ENCODE measurements at regions not wholly inside any gene's neighbourhood (a gene's known extent, or its start where the extent isn't known, plus 50 kb on each side); places are given as distances from the start of the nearest gene placed in this dataset.

DNA sequence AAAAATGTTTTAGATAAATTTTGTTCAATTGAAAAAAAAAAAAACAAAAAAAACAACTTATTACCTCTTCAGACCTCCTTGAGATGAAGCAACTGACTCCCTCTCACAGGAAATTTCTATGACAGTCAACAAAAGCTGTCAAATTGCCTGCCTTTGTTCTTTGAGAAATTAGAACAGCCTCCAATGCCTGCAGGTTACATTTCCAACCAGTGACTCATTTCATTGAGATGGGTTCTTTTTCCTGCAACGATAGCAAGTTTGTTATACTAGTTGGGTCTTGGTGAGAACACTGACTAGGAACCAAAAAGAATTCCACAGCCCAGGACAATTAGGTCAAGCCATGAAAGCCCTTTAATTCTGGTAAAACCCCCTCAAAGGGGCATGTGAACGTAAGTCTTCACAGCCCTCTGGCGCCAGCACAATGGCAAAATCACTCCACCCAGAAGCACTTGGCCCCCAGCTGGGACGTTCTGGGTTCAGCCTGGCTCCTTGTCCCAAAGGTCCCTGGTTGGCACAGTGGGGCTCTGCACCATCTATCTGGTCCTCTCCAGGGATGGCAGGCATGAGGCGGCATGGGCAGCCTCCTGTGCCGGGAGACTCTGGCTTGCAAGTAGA is 87.0 kb downstream of the SPP2 start:
- Histone ChIP-seq H2AFZ (ENCODE audit: low read length) (no peak overlapping the region), H3K27ac (ENCODE audit: insufficient read length, low read depth, low read length) (no peak overlapping the region), H2BK12ac (ENCODE audit: insufficient read length, low read depth, low read length) (no peak overlapping the region), H3T11ph (ENCODE audit: low read length) (no peak overlapping the region), H3K4ac (ENCODE audit: low read depth, low read length) (no peak overlapping the region), H3K23me2 (ENCODE audit: insufficient read length, low read depth, low read length, poor library complexity, severe bottlenecking) (no peaks in the 10 kb centered on the region), H3K9ac (ENCODE audit: extremely low read depth, insufficient read length, low read length) (no peak overlapping the region), H2BK120ac (ENCODE audit: low read depth, low read length, poor library complexity, severe bottlenecking) (no peak overlapping the region), H3K79me1 (ENCODE audit: insufficient read depth, low read depth, low read length, poor library complexity, severe bottlenecking) (no peaks in the 10 kb centered on the region), H2BK15ac (ENCODE audit: low read depth, low read length) (no peak overlapping the region), H3K14ac (ENCODE audit: insufficient read depth, low read length) (no peak overlapping the region), H2BK5ac (ENCODE audit: insufficient read length, low read length) (no peak overlapping the region), H4K20me1 (ENCODE audit: control insufficient read depth, insufficient read depth, insufficient read length) (no peaks in the 10 kb centered on the region), H4K8ac (replicated peaks; ENCODE audit: insufficient read length, low read depth, low read length) (no peak overlapping the region), H3K56ac (ENCODE audit: insufficient read length, low read depth, low read length) (no peak overlapping the region), H3K18ac (ENCODE audit: insufficient read length, low read depth, low read length) (no peak overlapping the region), H4K91ac (ENCODE audit: insufficient read length, low read depth, low read length) (no peak overlapping the region), H3K4me1 (ENCODE audit: insufficient read depth, low read length) (no peaks in the 10 kb centered on the region), H3K27me3 (ENCODE audit: insufficient read depth, low read length) (no peaks in the 10 kb centered on the region; the same call in 1 of the 2 replicates), H2BK20ac (ENCODE audit: low read depth, low read length, poor library complexity, severe bottlenecking) (no peak overlapping the region), H3K79me2 (ENCODE audit: insufficient read depth, low read length) (no peaks in the 10 kb centered on the region), H4K5ac (ENCODE audit: insufficient read length, low read depth, low read length) (no peak overlapping the region), H2AK5ac (ENCODE audit: insufficient read length, low read length) (no peak overlapping the region), H3K4me2 (ENCODE audit: insufficient read depth, insufficient read length, low read length) (no peak overlapping the region), H3K23ac (ENCODE audit: insufficient read length, low read depth, low read length) (no peak overlapping the region), H3K9me3 (ENCODE audit: control insufficient read depth, low read depth, low read length) (no peaks in the 10 kb centered on the region)
- TF ChIP-seq, protein P1, sequence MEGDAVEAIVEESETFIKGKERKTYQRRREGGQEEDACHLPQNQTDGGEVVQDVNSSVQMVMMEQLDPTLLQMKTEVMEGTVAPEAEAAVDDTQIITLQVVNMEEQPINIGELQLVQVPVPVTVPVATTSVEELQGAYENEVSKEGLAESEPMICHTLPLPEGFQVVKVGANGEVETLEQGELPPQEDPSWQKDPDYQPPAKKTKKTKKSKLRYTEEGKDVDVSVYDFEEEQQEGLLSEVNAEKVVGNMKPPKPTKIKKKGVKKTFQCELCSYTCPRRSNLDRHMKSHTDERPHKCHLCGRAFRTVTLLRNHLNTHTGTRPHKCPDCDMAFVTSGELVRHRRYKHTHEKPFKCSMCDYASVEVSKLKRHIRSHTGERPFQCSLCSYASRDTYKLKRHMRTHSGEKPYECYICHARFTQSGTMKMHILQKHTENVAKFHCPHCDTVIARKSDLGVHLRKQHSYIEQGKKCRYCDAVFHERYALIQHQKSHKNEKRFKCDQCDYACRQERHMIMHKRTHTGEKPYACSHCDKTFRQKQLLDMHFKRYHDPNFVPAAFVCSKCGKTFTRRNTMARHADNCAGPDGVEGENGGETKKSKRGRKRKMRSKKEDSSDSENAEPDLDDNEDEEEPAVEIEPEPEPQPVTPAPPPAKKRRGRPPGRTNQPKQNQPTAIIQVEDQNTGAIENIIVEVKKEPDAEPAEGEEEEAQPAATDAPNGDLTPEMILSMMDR (conservative IDR thresholded peaks at IDR 0.05): no peak
- peaks cover 0 to 2% (median 0%) of the 10 kb centered on the region in 3 experiments; a peak in 2 of 7 replicates for H3K36me3 Mint-ChIP-seq (ENCODE audit: insufficient read depth in 1 of 3, low read depth in 3 of 3)
- peaks cover 16 to 17% of the 10 kb centered on the region in 2 experiments for H3K4me1 Mint-ChIP-seq
- WGBS (ENCODE audit: extremely low coverage, insufficient read length, low lambda C conversion rate): no CpG with 5 or more reads among the region's 6 CpGs
- no peak for DNase-seq
- H3K4me3 Mint-ChIP-seq: no peak overlapping the region
- no peak overlapping the region for H3K27ac Mint-ChIP-seq
- no peaks in the 10 kb centered on the region for H3K9me3 Mint-ChIP-seq
- H3K27me3 Mint-ChIP-seq (ENCODE audit: low read depth): peaks cover 6% of the 10 kb centered on the region

All from H9 (cell line).